HUES6 (cell line): ENCODE measurements at regions not wholly inside any gene's neighbourhood (a gene's known extent, or its start where the extent isn't known, plus 50 kb on each side); places are given as distances from the start of the nearest gene placed in this dataset.

Experiments used
- H3K27ac ChIP-seq: 2 replicates; pipeline ENCODE4 v1.7.0; 2013; ENCODE audit warnings: low read depth, mild to moderate bottlenecking, low read length, inconsistent platforms
- H3K27me3 ChIP-seq: 2 replicates; pipeline ENCODE4 v1.6.1; 2013; ENCODE audit warnings: low read length; ENCODE audit not compliant: control insufficient read depth, insufficient read depth
- H3K36me3 ChIP-seq: 2 replicates; pipeline ENCODE4 v1.6.1; 2013; ENCODE audit warnings: low read length; ENCODE audit not compliant: control insufficient read depth, insufficient read depth
- H3K4me1 ChIP-seq: 2 replicates; pipeline ENCODE4 v1.6.1; 2013; ENCODE audit warnings: low read length; ENCODE audit not compliant: control insufficient read depth, insufficient read depth
- H3K4me3 ChIP-seq: 2 replicates; pipeline ENCODE4 v1.5.1; 2013; ENCODE audit warnings: low read depth, low read length
- H3K9ac ChIP-seq: one replicate; pipeline ENCODE4 v1.6.1; 2013; ENCODE audit warnings: mild to moderate bottlenecking, low read length
- H3K9me3 ChIP-seq: 2 replicates; pipeline ENCODE4 v1.6.1; 2013; ENCODE audit warnings: low read depth, low read length; ENCODE audit not compliant: control insufficient read depth, insufficient read depth

GRCh38 chr2:15799432-15799827 is 140.9 kb upstream of the MYCN start:
- peaks cover 13% of the 10 kb centered on the region for H3K4me1 ChIP-seq
- H3K9me3 ChIP-seq = no peaks in the 10 kb centered on the region
- no peak overlapping the region for H3K9ac ChIP-seq
- H3K4me3 ChIP-seq = no peak overlapping the region
- no peaks in the 10 kb centered on the region for H3K36me3 ChIP-seq
- no peak overlapping the region for H3K27ac ChIP-seq
- no peaks in the 10 kb centered on the region for H3K27me3 ChIP-seq

GRCh38 chr2:15800495-15801329 is 139.6 kb upstream of the MYCN start:
- no peak overlapping the region for H3K4me3 ChIP-seq
- no peak overlapping the region for H3K27ac ChIP-seq
- no peaks in the 10 kb centered on the region for H3K27me3 ChIP-seq
- no peaks in the 10 kb centered on the region for H3K9me3 ChIP-seq
- no peak overlapping the region for H3K9ac ChIP-seq
- no peaks in the 10 kb centered on the region for H3K36me3 ChIP-seq
- peaks cover 13% of the 10 kb centered on the region for H3K4me1 ChIP-seq

GRCh38 chr2:15801439-15801838 is 138.9 kb upstream of the MYCN start:
- Histone ChIP-seq H3K4me3 (no peak overlapping the region), H3K9me3 (no peaks in the 10 kb centered on the region), H3K27ac (no peak overlapping the region), H3K27me3 (no peaks in the 10 kb centered on the region), H3K36me3 (no peaks in the 10 kb centered on the region), H3K4me1 (peaks cover 13% of the 10 kb centered on the region), H3K9ac (no peak overlapping the region)

- Histone ChIP-seq H3K9ac (no peak overlapping the region), H3K9me3 (no peaks in the 10 kb centered on the region), H3K4me3 (no peak overlapping the region), H3K36me3 (no peaks in the 10 kb centered on the region), H3K4me1 (peaks cover 13% of the 10 kb centered on the region), H3K27ac (no peak overlapping the region), H3K27me3 (no peaks in the 10 kb centered on the region)
Observed at GRCh38 chr2:15801904-15802303, 138.4 kb upstream of the MYCN start.

GRCh38 chr2:15802657-15803542 is 137.4 kb upstream of the MYCN start:
- H3K4me1 ChIP-seq = peaks cover 11% of the 10 kb centered on the region
- H3K9me3 ChIP-seq = no peaks in the 10 kb centered on the region
- no peaks in the 10 kb centered on the region for H3K27me3 ChIP-seq
- H3K4me3 ChIP-seq = no peak overlapping the region
- no peaks in the 10 kb centered on the region for H3K36me3 ChIP-seq
- H3K27ac ChIP-seq = no peak overlapping the region
- H3K9ac ChIP-seq = no peak overlapping the region

- H3K27me3 ChIP-seq = no peaks in the 10 kb centered on the region
- H3K27ac ChIP-seq = no peak overlapping the region
Observed at GRCh38 chr2:15803543-15804245, 136.7 kb upstream of the MYCN start.

GRCh38 chr2:15804246-15804619 is 136.1 kb upstream of the MYCN start:
- Histone ChIP-seq H3K4me3 (no peak overlapping the region), H3K9ac (no peak overlapping the region), H3K36me3 (no peaks in the 10 kb centered on the region), H3K4me1 (peaks cover 21% of the 10 kb centered on the region), H3K27me3 (no peaks in the 10 kb centered on the region), H3K9me3 (no peaks in the 10 kb centered on the region), H3K27ac (no peak overlapping the region)

More at GRCh38 chr2:15803543-15804245, 136.7 kb upstream of the MYCN start:
- no peaks in the 10 kb centered on the region for H3K9me3 ChIP-seq
- no peak overlapping the region for H3K9ac ChIP-seq
- H3K4me1 ChIP-seq = peaks cover 15% of the 10 kb centered on the region
- no peak overlapping the region for H3K4me3 ChIP-seq
- H3K36me3 ChIP-seq = no peaks in the 10 kb centered on the region

- Histone ChIP-seq H3K9ac (no peak overlapping the region), H3K9me3 (no peaks in the 10 kb centered on the region), H3K36me3 (no peaks in the 10 kb centered on the region), H3K4me3 (no peak overlapping the region), H3K27ac (no peak overlapping the region), H3K4me1 (peaks cover 25% of the 10 kb centered on the region), H3K27me3 (no peaks in the 10 kb centered on the region)
Observed at GRCh38 chr2:15804691-15805090, 135.7 kb upstream of the MYCN start.

- Histone ChIP-seq H3K27me3 (no peaks in the 10 kb centered on the region), H3K4me1 (peaks cover 30% of the 10 kb centered on the region), H3K36me3 (no peaks in the 10 kb centered on the region), H3K27ac (no peak overlapping the region), H3K9me3 (no peaks in the 10 kb centered on the region), H3K4me3 (no peak overlapping the region), H3K9ac (no peak overlapping the region)
Observed at GRCh38 chr2:15805206-15805605, 135.1 kb upstream of the MYCN start.

- no peaks in the 10 kb centered on the region for H3K36me3 ChIP-seq
- no peaks in the 10 kb centered on the region for H3K27me3 ChIP-seq
- no peaks in the 10 kb centered on the region for H3K9me3 ChIP-seq
- H3K4me3 ChIP-seq = no peak overlapping the region
- no peak overlapping the region for H3K9ac ChIP-seq
- peaks cover 32% of the 10 kb centered on the region for H3K4me1 ChIP-seq
- H3K27ac ChIP-seq = no peak overlapping the region
Observed at GRCh38 chr2:15805772-15806171, 134.6 kb upstream of the MYCN start.
